ENCODE measurements at regions not wholly inside any gene's neighbourhood (a gene's known extent, or its start where the extent isn't known, plus 50 kb on each side); places are given as distances from the start of the nearest gene placed in this dataset.

- DNase-seq: no peak
- no peak overlapping the region for H2AK5ac ChIP-seq (ENCODE audit: low read depth, low read length)
- no peaks in the 10 kb centered on the region for H3K79me1 ChIP-seq (ENCODE audit: low read depth in 1 of 2, low read length in 2 of 2)
- H4K20me1 ChIP-seq (ENCODE audit: insufficient read depth, low read length): no peaks in the 10 kb centered on the region
- no peak overlapping the region for H2AFZ ChIP-seq (replicated peaks; ENCODE audit: low read length, poor library complexity)
- intact Hi-C loops (cut with micrococcal nuclease) (no loop called here), dilution Hi-C loops (cut with HindIII; ENCODE audit: low sequenced_read_pairs, unreplicated experiment) (no loop called here), in situ Hi-C loops (cut with MboI; ENCODE audit: low sequenced_read_pairs) (no loop called here)
- H3K4me2 ChIP-seq (ENCODE audit: low read depth, low read length): no peak overlapping the region
- WGBS, 2 experiments (ENCODE audit: extremely low coverage in 2 of 2, insufficient read length in 1 of 2): no CpG with 5 or more reads among the region's 4 CpGs
- CTCF ChIA-PET: no interaction called here
- no peak overlapping the region for H2AK9ac ChIP-seq (replicated peaks; ENCODE audit: low read depth, low read length, poor library complexity)
- ATAC-seq (ENCODE audit: low read depth): no peak
- no peaks in the 10 kb centered on the region for H3K36me3 ChIP-seq (ENCODE audit: control insufficient read depth, insufficient read depth, low read length)
- no peak overlapping the region for H4K8ac ChIP-seq (ENCODE audit: low read depth in 2 of 2, low read length in 2 of 2)
- no peak overlapping the region for H2BK20ac ChIP-seq (ENCODE audit: low read depth, low read length)
- no peak overlapping the region for H3K23ac ChIP-seq (ENCODE audit: low read depth, low read length)
- no peak overlapping the region for H3K9ac ChIP-seq (ENCODE audit: low read depth, low read length)
- no peak overlapping the region for H3K4ac ChIP-seq (ENCODE audit: low read depth, low read length)
- H3K56ac ChIP-seq (ENCODE audit: extremely low read depth, insufficient read depth, low read length): no peak overlapping the region
- H3K27ac ChIP-seq (ENCODE audit: insufficient read depth, low read length): no peak overlapping the region
- peaks cover 2% of the 10 kb centered on the region; the same call in 1 of the 2 replicates for H3K27me3 ChIP-seq (ENCODE audit: control insufficient read depth, insufficient read depth, low read length)
- no peaks in the 10 kb centered on the region for H3K9me3 ChIP-seq (ENCODE audit: control insufficient read depth, insufficient read depth, low read length)
- H3K4me3 ChIP-seq (ENCODE audit: insufficient read depth, low read depth, low read length): no peak overlapping the region
- TF ChIP-seq MAZ (IDR thresholded peaks at IDR 0.05; ENCODE audit: borderline replicate concordance, low read depth, low read length) (no peak), FOS (IDR thresholded peaks at IDR 0.05; ENCODE audit: low read depth, low read length) (no peak), USF2 (IDR thresholded peaks at IDR 0.05; ENCODE audit: low read depth, low read length) (no peak), BHLHE40 (IDR thresholded peaks at IDR 0.05; ENCODE audit: low read depth, low read length) (no peak), RCOR1 (IDR thresholded peaks at IDR 0.05; ENCODE audit: insufficient replicate concordance, low read length) (no peak), CHD1 (IDR thresholded peaks at IDR 0.05; ENCODE audit: low read depth, low read length) (no peak), MXI1 (IDR thresholded peaks at IDR 0.05; ENCODE audit: borderline replicate concordance, low read depth, low read length) (no peak), RAD21 (IDR thresholded peaks at IDR 0.05; ENCODE audit: low read length) (no peak)
- POLR2A ChIA-PET (ENCODE audit: unreplicated experiment): no interaction called here
- no peak overlapping the region for H2BK15ac ChIP-seq (ENCODE audit: low read depth, low read length)
- BruUV-seq (replicated peaks): no TSS peak
- no peaks in the 10 kb centered on the region for H3K4me1 ChIP-seq (ENCODE audit: control insufficient read depth, insufficient read depth, low read length)
- H3K9me1 ChIP-seq (ENCODE audit: insufficient read depth, low read length): no peaks in the 10 kb centered on the region
- no peak overlapping the region for H4K91ac ChIP-seq (ENCODE audit: insufficient read depth, low read depth, low read length)
- no peak overlapping the region for H2BK120ac ChIP-seq (ENCODE audit: low read depth, low read length)
- H2BK5ac ChIP-seq (ENCODE audit: low read depth, low read length, poor library complexity, severe bottlenecking): no peak overlapping the region
- no peak overlapping the region for H4K5ac ChIP-seq (ENCODE audit: low read depth, low read length)
- no peak overlapping the region for H3K14ac ChIP-seq (replicated peaks; ENCODE audit: low read depth, low read length)
- no peak overlapping the region for H3K18ac ChIP-seq (ENCODE audit: low read depth, low read length)
Observed at GRCh38 chr21:15586752-15587427, 142.9 kb upstream of the USP25 start.

All from IMR-90 (cell line).